CD1c-positive myeloid dendritic cell (primary cell): ENCODE measurements at regions not wholly inside any gene's neighbourhood (a gene's known extent, or its start where the extent isn't known, plus 50 kb on each side); places are given as distances from the start of the nearest gene placed in this dataset.
"Not testable (repeated sequence)": the region's sequence is repeated elsewhere in the genome, so short reads cannot be mapped to it uniquely, and the experiment has no call there.

Source experiments
- DNase-seq: peaks from one replicate; pipeline ENCODE4 v3.0.0-alpha.2; 2016; ENCODE audit errors: extremely low spot score

DNA sequence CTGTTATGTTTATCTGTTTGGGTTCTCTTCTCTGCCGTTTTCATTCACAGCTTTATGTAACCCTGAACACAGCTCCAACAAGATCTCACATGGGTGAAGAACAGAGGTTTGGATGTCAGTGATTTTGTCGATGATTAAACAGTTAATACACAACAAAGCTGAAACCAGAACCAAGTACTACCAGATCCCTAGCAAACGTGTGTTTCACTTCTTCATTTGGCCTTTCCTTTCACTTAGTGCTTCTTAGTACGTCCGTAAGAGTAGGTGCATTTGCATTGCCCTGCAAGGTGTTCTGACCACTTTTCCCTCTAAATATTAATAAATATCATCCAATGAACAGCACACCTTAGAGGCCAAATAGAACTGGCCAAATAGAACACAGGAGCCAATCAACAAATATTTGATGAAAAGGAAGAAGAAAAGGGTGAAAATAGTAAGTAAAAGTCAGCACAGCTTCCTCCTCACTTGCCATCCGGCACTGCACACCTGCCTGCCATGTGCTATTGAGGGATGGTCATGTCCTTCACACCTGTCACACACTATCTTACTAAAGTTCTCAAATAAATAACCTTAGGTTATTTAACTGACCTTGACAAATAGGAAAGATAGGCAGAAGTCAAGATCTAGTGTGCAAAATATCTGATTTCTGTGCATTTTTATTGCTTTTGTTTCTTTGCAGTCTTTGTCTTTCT lies 252.6 kb upstream of the ANKRD30A start:
- no peak for DNase-seq

DNA sequence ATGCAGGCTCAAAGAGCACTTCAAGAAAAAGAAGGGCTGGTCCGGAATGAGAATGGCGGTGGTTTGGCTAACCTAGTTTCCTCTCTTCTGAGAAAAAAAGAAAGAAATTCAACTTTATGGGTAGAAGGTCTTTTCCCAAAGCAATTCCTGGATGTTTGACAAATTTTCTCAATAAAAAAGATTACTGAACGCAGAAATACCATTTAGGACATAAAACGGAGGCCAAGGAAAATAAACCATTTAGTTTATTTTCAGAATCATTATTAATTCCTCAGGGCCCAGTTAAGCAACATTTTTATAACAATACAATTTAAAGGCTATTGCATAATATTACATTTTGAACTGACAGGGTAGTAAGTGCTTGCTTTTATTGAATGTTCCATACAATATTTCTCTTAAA lies 284.6 kb upstream of the ANKRD30A start:
- no peak for DNase-seq

DNA sequence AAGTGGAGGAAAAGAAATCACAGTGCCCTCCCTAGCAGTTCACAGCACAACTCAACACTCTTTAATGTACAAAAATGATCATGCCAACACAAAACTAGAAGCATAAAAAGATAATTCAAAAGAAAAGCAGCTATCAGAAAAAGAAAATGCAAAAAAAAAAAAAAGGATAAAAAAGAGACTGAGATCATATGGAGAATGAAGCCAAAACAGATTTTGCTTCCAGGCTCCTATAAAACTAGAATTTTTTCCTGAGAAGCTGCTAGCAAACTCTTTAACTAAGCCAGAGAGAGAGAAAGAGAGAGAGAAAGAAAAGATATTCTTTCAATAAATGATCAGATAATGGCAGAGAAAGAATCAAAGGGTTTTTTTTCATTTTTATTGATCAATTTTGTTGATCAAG lies 288.0 kb upstream of the ANKRD30A start:
- DNase-seq: no peak

DNA sequence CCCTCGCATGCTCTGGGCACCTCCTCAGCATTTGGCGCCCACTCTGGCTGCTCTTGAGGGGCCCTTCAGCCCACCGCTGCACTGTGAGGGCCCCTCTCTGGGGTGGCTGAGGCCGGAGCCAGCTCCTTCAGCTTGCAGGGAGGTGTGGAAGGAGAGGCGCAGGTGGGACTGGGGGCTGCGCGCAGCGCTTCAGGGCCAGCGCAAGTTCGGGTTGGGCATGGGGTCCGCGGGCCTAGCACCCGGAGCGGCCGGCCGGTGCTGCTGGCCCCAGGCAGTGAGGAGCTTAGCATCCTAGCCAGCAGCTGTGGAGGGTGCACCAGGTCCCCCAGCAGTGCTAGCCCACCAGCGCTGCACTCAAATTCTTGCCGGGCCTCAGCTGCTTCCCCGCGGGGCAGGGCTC lies 305.6 kb upstream of the ANKRD30A start:
- DNase-seq: no peak

DNA sequence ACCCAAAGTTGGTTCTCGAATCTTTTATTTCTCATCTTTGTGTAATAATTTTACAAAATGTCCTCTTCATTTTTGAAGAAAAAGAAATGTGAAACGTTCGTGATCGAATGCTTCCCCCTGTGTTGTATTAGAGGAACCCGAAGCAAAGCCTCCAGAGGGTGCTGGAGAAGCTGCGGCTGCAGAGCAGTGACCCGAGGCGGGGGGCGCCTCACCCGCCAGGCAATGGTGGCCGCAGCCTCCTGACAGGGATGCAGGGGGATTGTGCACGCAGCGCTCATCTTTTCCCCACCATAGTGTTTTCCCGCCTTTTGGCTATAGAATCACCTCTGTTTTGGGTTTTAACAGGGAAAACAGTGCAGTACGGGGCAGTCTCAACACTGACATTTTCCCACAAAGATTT lies 307.5 kb upstream of the ANKRD30A start:
- DNase-seq: no peak

DNA sequence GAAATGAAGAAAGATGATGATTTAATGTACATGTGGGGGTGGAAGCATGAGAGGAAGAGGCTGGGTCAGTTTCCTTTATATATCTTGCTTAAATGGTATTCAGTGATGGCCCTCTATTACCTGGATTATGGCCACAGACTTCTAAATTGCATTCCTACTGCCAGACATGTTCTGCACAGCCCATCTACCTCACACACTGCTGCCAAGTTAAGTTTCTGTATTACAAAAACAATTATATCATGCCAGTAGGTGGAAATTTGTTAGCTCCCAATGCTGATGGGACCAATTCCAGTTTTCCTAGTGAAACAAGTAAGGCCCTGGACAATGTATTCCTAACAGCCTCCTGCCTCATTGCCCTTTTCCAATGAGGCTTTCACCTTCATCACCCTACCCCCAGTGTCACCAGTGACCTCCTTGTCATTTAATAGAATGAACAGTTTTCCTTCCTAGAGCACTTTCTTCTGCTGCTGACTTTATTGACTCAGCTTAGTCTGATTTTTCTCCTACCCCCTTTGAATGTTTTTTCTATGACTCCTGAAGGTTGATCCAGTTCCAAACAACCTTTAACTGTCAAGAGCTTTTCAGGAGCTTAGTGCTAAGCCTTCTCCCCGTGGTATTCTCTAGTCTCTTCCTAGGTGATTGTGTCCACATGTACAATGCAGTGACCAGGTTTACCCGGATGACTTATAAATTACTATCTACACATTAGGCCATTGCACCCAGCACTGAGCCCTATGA lies 316.6 kb upstream of the ANKRD30A start:
- DNase-seq: no peak

DNA sequence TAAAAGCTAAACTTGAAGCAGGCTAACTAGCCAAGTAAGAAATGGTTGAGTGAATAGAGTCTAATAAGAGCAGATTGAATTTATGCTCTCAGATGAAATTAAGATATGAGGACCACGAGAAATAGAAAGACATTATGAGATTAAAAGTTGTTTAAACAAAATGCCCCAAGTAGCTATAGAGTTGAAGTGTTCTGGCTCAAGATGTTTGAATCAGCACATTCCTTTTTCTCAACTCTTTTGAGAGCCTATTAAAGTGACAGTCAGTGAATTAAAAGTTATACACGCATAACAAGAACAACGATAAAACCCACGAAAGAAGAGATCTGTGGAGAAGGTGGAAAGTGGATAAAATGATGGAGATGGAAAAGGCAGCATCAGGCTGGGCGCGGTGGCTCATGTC lies 322.2 kb upstream of the ANKRD30A start:
- no peak for DNase-seq

DNA sequence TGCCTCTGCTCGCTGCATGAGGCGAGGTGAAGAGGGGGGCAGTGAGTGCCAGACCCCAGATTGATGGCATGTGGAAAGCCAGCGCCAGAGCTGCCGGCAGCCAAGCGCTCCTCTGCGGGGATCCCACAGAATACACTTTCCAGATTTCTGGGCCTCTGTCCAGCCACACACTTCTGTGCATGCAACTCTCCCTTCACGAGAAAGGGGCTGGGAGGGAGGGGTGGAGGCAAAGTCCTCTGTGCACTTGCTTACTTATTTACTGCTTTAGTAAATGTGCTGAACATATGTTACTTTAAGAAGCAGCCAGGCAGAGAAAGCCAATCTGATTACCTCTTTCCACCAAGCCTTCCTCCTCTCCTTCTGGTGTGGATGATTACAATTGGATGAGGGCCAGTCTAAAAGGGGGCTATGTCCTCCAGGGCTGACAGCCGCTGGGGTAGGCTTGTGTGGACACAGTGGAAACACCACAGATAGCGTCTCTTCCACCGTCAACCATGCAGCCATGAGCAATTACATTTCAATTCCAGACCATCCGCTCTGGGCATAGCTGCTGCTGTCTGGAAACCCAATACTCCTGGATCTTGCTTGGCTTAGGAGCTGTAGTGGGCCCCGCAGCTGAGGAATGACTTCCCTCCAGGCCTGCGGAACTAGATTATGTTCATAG lies 322.8 kb upstream of the ANKRD30A start:
- no peak for DNase-seq

DNA sequence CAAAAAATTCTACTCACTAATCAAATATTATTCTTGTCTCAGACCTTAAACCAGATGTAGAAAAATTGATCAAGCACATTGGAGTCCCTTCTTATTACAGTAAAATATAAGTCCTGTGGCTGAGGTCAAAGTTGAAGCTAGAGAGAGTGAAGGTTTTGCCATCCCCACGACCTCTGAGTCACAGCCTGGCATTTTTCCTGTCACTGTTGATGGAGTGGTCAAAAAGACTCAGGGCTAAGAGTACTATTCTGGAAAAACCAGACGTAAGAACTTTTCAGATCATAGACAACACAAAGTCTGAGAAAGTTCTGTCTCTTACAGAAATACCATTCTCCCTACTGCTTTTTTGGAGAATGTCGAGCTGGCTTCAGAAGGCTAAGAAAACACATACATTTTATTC lies 323.7 kb upstream of the ANKRD30A start:
- DNase-seq: no peak

DNA sequence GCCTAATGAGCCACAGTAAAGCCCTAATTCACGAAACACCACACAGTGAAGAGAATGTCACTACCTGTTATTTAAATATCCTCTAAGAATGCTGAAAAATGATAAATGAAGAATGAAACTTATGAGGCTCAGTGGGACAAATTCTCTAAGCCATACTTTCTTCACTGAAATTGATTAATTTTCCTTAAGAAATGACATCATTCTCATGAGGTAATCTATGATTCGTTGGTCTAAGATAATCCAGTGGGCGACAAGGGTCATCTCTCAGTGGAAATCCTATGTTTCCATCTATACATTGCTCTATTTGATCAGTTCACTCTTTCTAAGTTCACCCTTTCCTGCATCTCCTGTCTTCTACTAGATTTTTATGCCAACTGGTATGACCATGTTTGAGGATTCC lies 330.4 kb upstream of the ANKRD30A start:
- no peak for DNase-seq

DNA sequence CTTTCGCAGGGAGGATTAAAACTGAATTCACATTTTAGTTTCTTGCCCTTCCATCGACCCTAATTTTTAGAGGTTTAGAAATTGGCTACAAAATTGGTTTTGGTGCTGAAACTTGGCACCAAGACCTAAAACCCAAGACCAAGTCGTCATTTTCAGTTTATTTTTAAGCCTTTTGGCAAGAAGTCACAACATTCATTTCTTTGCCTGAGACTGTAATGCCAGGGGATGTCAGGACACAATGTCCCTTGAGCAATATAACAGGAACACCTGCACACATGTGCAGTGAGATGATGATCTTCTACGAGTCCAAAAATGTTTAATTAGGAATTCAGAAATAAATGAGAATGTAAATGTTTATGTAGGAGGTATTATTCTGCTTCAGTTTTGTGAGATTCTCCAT lies 335.4 kb upstream of the ANKRD30A start:
- no peak for DNase-seq

DNA sequence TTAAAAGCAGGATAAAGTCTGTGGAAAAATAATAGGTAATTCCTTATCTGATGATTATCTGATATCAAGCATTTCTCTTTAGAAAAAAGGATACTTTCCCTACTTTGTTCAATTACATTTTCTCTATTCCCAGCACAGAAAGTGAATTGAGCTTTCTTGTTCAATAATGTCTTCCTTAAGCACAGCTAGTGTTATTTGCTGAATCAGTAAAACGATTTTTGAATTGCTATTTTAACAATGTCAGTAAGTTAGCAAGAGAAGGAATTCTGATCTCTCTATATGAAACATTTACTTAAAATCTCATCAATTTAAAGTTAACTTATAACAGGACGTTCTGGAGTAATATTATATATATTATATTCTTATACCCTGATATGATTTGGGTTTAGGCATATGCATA lies 337.2 kb upstream of the ANKRD30A start:
- no peak for DNase-seq

DNA sequence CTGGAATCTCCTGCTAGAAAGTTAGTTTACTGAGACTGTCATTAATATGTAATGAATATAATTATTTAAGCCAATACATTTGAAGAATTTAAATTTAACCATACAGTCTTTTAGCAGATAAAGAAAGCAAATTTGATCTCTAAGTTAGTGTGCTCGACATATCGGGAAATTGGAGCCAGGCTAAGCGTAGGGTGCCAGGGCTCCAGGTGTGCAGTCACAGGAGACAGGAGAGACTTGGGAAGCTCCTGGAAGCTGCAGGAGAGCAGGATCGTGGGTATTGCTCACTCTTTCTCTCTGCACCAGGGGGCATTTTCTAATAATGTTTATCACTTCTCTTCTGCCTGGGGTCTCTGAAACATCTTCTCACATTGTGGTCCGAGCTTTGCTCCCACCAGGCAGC lies 342.0 kb upstream of the ANKRD30A start:
- no peak for DNase-seq

DNA sequence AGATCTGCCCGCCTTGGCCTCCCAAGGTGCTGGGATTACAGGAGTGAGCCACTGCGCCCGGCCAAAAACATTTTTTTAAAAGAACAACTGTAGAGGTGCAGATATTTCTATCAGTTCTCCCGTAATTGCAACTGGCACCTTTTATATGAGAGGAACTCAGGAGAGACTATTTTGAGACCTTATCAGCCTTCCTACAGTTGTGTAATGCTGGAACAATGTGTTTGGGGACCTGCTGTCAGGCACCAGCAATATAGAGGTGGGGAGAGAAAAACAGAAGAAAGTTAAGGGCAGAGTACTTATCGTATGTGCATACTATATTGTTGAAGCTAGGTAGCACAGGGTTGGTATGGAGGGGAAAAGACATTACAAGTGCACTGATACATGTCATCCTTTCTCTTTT lies 343.8 kb upstream of the ANKRD30A start:
- no peak for DNase-seq

DNA sequence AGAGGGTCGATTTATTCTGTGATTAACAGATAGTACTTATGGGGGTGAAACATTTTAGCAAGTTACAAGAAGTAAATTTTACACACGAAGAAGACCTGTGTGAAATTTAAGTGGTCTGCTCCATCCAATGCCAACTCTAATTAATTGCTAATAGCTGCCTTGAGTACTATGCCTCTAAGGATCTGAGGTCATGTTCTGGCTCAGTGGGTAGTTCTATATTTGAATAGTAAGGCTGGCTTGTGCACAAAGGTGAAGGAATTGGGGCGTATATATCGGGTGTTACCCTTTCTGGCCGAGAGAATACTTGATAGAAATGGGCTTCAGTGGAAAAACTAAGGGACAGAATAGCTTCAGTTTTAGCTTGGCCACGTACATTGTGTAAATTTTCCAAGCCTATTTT lies 345.2 kb upstream of the ANKRD30A start:
- DNase-seq: no peak

DNA sequence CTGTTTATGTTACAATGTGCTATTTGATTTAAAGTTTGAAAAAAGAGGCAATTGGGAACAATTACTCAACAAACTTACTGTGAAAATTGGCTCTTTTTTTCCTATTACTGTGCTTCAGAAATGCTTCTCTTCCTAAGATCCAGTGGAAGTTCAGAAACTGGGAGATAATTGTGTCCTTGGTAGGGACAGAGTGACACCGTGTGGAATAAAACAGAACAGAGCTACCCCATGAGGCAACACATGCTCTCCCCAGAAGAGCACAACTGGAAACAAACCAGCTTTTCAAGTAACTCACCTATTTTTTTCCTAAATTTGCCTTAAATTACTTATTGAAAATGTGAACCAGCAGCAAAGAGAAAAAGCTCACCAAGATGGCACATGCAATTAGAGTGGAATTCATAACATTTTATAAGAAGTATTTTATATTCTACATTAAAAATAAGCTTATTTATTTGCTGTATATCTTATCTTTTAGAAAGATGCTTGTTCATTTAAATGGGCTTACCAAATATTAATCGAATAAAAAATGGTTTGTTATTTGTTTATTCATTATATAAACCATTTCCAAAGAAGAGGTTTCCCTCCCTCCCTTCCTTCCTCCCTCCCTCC lies 346.1 kb upstream of the ANKRD30A start:
- DNase-seq: no peak

DNA sequence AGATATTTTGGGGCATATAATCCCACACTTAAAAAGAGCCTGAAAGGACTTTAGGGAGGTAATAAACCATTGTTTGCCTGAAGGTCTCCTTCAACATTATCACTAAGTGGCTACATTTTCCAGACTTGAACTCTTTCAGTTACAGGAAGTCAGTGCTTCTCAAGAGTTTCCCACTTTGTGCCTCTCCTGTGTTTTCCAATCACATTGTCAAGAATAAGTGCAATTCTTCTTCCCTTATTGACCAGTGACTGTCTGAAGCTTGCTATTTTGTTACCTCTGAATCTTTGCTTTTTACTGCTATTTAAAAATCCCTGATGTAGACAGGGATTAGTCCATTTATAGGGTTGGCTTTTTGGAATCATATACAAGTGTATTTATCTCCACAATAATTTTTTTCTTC lies 346.7 kb upstream of the ANKRD30A start:
- DNase-seq: no peak

DNA sequence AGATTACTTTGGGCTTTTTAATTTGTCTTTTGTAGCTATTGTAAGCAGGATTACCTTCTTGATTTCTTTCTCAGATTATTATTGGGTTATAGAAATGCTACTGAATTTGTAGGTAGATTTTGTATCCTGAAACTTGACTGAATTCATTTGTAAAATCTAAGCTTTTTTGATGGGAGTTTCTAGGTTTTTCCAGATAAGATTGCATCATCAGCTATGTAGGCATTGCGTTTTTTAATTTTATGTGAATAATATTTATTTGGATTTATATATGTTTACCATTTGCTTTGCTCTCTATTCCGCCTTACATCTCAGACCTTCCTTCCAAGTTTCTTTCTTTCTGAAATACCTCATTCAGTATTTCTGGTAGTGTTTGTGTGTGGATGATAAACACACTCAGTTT lies 351.7 kb upstream of the ANKRD30A start:
- DNase-seq: no peak

DNA sequence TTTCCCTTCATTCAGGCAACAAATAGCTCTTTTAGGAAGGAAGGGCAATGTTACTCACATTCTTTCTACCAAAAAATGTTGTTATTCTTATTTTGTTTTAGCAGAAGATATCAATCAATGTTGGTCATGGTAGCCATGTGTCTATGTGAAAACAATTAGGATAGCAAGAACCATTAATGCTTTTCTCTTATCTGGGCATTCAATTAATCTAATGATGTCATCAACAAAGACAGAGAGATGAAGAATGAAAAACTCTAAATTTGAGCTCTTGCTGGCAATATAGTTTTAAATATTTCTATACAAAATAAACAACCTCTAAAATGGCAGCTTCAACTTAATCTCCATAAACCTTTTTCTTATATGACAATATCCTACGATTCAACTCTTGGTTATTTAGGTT lies 353.7 kb upstream of the ANKRD30A start:
- DNase-seq: no peak

DNA sequence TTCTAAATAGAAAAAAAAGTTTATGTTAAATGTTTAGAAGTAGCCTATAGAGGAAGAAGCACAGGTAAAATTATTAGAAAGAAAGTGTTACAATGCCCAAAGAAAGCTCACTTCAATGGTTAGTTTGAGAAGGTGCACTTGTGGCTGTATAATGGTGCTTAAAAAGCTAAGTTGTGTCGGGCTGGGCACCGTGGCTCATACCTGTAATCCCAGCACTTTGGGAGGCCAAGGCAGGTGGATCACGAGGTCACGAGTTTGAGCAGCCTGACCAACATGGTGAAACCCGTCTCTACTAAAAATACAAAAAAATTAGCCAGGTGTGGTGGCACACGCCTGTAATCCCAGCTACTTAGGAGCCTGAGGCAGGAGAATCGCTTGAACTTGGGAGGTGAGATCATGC lies 355.7 kb upstream of the ANKRD30A start:
- DNase-seq: not testable (repeated sequence)

DNA sequence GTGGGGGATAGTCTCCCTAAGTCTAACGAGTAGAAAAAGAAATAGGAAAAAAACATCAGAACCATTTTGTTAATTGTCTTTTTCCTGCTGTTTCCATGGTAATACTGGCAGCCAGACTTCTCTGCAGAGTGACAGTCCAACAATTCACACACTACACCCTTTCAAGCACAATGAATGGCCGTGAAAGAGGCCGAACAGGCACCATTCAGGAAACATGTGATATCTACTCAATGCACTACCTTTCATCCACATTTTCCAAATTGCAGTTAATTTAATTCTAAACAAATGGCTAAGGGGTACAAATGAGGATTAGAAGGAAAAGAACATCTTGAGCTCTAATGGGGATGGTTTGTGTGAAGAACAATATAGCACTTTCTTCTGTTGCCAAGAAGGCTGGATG lies 358.5 kb upstream of the ANKRD30A start:
- DNase-seq: no peak

DNA sequence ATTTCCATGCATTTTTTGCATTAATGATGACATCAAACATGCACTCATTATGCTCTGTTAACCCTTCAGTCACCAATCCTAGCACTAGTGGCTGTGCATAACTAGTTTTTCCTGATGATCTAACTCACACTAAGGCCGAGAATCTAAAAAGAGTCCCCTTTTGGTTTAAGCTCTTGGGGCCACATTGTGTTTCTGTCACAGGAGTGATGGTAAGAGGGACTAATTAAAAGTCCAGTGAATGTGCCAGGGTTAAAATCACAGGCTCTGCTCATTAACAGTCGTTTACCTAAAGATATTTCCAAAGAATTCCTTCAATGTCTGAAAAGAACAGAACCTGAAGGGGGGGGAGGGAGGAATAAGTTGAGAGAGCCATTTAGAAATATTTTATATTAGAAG lies 359.0 kb upstream of the ANKRD30A start:
- no peak for DNase-seq
